GM12878 (cell line): ENCODE measurements at regions not wholly inside any gene's neighbourhood (a gene's known extent, or its start where the extent isn't known, plus 50 kb on each side); places are given as distances from the start of the nearest gene placed in this dataset.

Source experiments
- ATAC-seq: fragments of 200-7000 bp; cut with Tn5 transposase; 3 replicates; pipeline ENCODE4 v1.9.1; 2020; ENCODE audit warnings: mild to moderate bottlenecking, moderate library complexity
- BruUV-seq: library from RNA; stranded (reverse); fragments of 400-500 nt; replicated peaks from 2 replicates; lab custom pipeline; 2021; lab: Mats Ljungman, UMichigan
- CTCF ChIA-PET: fragments of 300-600 bp; sonication (Branson Sonifier 250); formaldehyde crosslinking; extraction: SDS; loops from one replicate; lab custom pipeline; 2021; ENCODE audit warnings: inconsistent platforms; lab: Yijun Ruan, JAX
- POLR2A ChIA-PET: fragments of 350-600 bp; formaldehyde crosslinking; extraction: SDS; loops from one replicate; lab custom pipeline; 2021; ENCODE audit warnings: inconsistent platforms; lab: Charles Lee
- RAD21 ChIA-PET: fragments of 300-600 bp; sonication (Branson Sonifier 250); formaldehyde crosslinking; loops from one replicate; lab custom pipeline; 2023; ENCODE audit warnings: antibody characterized with exemption; ENCODE audit not compliant: unreplicated experiment; lab: Charles Lee
- SMC1A ChIA-PET: fragments of 300-600 bp; sonication (Branson Sonifier 250); formaldehyde crosslinking; loops from one replicate; lab custom pipeline; 2023; ENCODE audit not compliant: unreplicated experiment, uncharacterized antibody; lab: Charles Lee
- DNase-seq: peaks from one replicate; pipeline ENCODE4 v3.0.0-alpha.2; 2011; ENCODE audit warnings: low read depth, low spot score
- FAIRE-seq: peaks from 3 replicates; lab custom pipeline; 2011; peaks lifted over from hg19 to GRCh38; lab: Jason Lieb, UNC
- H2AFZ ChIP-seq: 2 replicates; pipeline ENCODE4 v1.6.0; 2011; ENCODE audit warnings: low read depth, low read length, control low read depth; ENCODE audit not compliant: control insufficient read depth
- H3K27ac ChIP-seq: 2 replicates; pipeline ENCODE4 v1.5.1; 2011; ENCODE audit warnings: control low read depth; ENCODE audit not compliant: control insufficient read depth, insufficient read depth
- H3K27me3 ChIP-seq, 2 experiments: replicated peaks in 1 of 2; 2 replicates each; pipeline versions ENCODE4 v1.6.0 to v1.6.1; 2011; ENCODE audit warnings: low read length in 1 of 2; ENCODE audit not compliant: control insufficient read depth in 2 of 2, insufficient read depth in 2 of 2
- H3K36me3 ChIP-seq, 2 experiments: 2 replicates each; pipeline ENCODE4 v1.5.1; 2011; ENCODE audit warnings: low read length in 1 of 2; ENCODE audit not compliant: control insufficient read depth in 2 of 2, insufficient read depth in 2 of 2
- H3K4me1 ChIP-seq: 2 replicates; pipeline ENCODE4 v1.6.1; 2011; ENCODE audit warnings: mild to moderate bottlenecking, low read length, moderate library complexity, mixed read lengths; ENCODE audit not compliant: control insufficient read depth, insufficient read depth
- H3K4me2 ChIP-seq: 2 replicates; pipeline ENCODE4 v1.6.0; 2011; ENCODE audit warnings: control low read depth; ENCODE audit not compliant: control insufficient read depth, insufficient read depth
- H3K4me3 ChIP-seq: fragments of 200-600 bp; sonication (generic); 2 replicates; pipeline ENCODE4 v1.5.1; 2016
- H3K79me2 ChIP-seq: 2 replicates; pipeline ENCODE4 v1.6.0; 2011; ENCODE audit warnings: low read length; ENCODE audit not compliant: control insufficient read depth, insufficient read depth
- H3K9ac ChIP-seq: 2 replicates; pipeline ENCODE4 v1.8.0; 2011; ENCODE audit warnings: low read length, control low read depth, mixed read lengths; ENCODE audit not compliant: control insufficient read depth, insufficient read depth
- H3K9me3 ChIP-seq: replicated peaks from 3 replicates; pipeline ENCODE4 v1.5.1; 2011; ENCODE audit warnings: mild to moderate bottlenecking, low read length; ENCODE audit not compliant: control insufficient read depth, insufficient read depth
- H4K20me1 ChIP-seq: 2 replicates; pipeline ENCODE4 v1.6.0; 2011; ENCODE audit not compliant: control insufficient read depth, insufficient read depth
- BRCA1 ChIP-seq: IDR thresholded peaks from 2 replicates; pipeline ENCODE4 v1.6.1; 2011; ENCODE audit warnings: low read depth, low read length, improper control_type of control experiment
- HCFC1 ChIP-seq: fragments of 150-350 bp; IDR thresholded peaks from 2 replicates; pipeline ENCODE4 v1.6.1; 2014; ENCODE audit warnings: low read length
- IKZF2 ChIP-seq, 2 experiments: fragments of 450-650 bp; IDR thresholded peaks; 2 replicates each; pipeline ENCODE4 v1.6.1; 2017; ENCODE audit warnings: mild to moderate bottlenecking in 2 of 2, moderate library complexity in 2 of 2
- KDM1A ChIP-seq: fragments of 200-600 bp; sonication (generic); IDR thresholded peaks from 2 replicates; pipeline ENCODE4 v1.6.1; 2016; ENCODE audit warnings: borderline replicate concordance
- MXI1 ChIP-seq: fragments of 150-350 bp; IDR thresholded peaks from 2 replicates; pipeline ENCODE4 v1.6.1; 2011; ENCODE audit warnings: low read depth, mild to moderate bottlenecking, inconsistent platforms, low read length, improper control_type of control experiment
- NFYA ChIP-seq: IDR thresholded peaks from 2 replicates; pipeline ENCODE4 v1.6.1; 2011; ENCODE audit warnings: low read depth, mild to moderate bottlenecking, low read length, improper control_type of control experiment, borderline replicate concordance
- RELA ChIP-seq: fragments of 450-650 bp; IDR thresholded peaks from 2 replicates; pipeline ENCODE4 v1.8.0; 2014; ENCODE audit warnings: borderline replicate concordance; ENCODE audit not compliant: partially characterized antibody
- ZBED1 ChIP-seq: IDR thresholded peaks from 2 replicates; pipeline ENCODE4 v1.6.1; 2016; ENCODE audit warnings: borderline replicate concordance
- WGBS: methylation state at CpG from one replicate; pipeline ENCODE4 v1.1.6; 2016; ENCODE audit warnings: low lambda C conversion rate; ENCODE audit not compliant: insufficient replicate concordance, insufficient coverage; ENCODE audit errors: missing lambda C conversion rate; 5-methylcytosine and 5-hydroxymethylcytosine counted together
- in situ Hi-C: fragments of 300-500 bp; cut with MboI; formaldehyde crosslinking; loops from 9 replicates; pipeline ENCODE4 v1.14.3; 2018; ENCODE audit warnings: mixed read lengths
- intact Hi-C: fragments of 100-400 bp; cut with micrococcal nuclease; formaldehyde crosslinking; loops from one replicate; pipeline ENCODE4 v1.14.2; 2022; ENCODE audit not compliant: unreplicated experiment

DNA sequence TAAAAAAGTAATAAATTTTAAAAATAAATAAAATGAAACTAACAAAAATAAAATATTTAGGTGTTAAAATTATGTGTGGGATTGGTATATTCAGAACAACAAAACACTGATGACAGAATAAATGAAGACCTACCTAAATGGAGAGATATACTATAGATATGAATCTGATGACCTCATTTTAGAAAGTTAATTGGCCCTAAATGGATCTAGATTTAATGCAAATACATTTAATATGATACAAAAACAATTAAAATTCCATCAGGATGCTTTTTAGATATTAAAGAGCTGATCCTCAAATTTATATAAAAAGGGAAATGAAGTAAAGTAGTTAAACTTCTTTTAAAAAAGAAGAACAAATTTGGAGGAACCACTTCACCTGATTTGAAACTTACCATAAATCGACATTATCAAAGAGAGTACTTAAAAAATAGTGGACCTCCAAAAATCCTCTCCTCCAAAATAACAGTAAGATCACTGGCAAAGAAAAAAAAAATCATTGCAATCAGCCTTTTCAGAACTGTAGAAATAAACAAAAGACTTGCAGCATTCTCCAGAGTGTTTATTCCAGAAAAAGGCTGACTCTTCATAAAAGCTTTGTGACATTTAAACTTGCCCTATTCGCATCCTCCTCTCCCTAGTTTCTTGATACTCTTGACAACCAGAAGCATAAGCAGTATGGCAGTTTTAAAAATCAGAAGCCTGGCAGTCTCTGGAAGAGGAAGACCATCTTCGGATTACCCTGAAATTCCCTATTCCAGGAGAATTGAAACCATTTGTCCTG is 125.9 kb upstream of the AKR1E2 start:
- no peak overlapping the region for H3K27ac ChIP-seq
- H3K79me2 ChIP-seq, result no peaks in the 10 kb centered on the region
- 30% methylated on average over 3 of the region's 3 CpGs for WGBS
- H3K4me1 ChIP-seq, result no peaks in the 10 kb centered on the region
- no peaks in the 10 kb centered on the region for H3K27me3 ChIP-seq
- no peak overlapping the region for H2AFZ ChIP-seq
- in situ Hi-C loops (no loop called here), intact Hi-C loops (no loop called here)
- H3K9ac ChIP-seq, result no peak overlapping the region
- H3K4me2 ChIP-seq, result no peak overlapping the region
- no peak for FAIRE-seq
- CTCF ChIA-PET, result no interaction called here
- no TSS peak for BruUV-seq
- SMC1A ChIA-PET, result interaction anchor here (0.6 kb wide), 1 partner anchor 16 kb away, joined by 3 read pairs; no protein-coding TSS in a partner anchor
- no peak for ATAC-seq
- TF ChIP-seq IKZF2 (IDR thresholded peaks at IDR 0.05) (no peak), NFYA (no peak), KDM1A (no peak), RELA (no peak), ZBED1 (no peak), BRCA1 (no peak), MXI1 (no peak)
- no peak overlapping the region for H3K4me3 ChIP-seq
- POLR2A ChIA-PET, result no interaction called here
- H4K20me1 ChIP-seq, result no peaks in the 10 kb centered on the region
- RAD21 ChIA-PET, result no interaction called here
- no peaks in the 10 kb centered on the region for H3K9me3 ChIP-seq
- no peaks in the 10 kb centered on the region for H3K36me3 ChIP-seq
- DNase-seq, result no peak

DNA sequence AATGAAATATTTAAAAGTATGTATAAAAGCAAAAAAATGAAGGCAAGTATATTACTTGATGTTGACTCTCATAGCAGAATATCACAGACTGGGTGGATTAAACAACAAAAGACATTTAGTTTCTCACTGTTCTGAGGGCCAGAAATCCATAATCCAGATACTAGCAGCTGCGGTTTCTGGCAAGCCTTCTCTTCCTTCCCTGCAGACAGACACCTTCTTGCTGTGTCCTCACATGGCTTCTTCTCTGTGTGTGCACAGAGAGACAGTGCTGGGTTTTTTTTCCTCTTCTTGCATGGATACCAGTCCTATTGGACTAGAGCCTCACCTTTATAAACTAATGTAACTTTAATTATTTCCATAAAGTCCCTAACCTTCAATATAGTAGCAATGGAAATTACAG is 127.9 kb upstream of the AKR1E2 start:
- 0% methylated on average over 1 of the region's 1 CpG for WGBS
- no peaks in the 10 kb centered on the region for H3K79me2 ChIP-seq
- ATAC-seq (no peak), FAIRE-seq (no peak), DNase-seq (no peak)
- intact Hi-C loops (no loop called here), in situ Hi-C loops (no loop called here)
- BruUV-seq, result no TSS peak
- ChIA-PET RAD21 (no interaction called here), POLR2A (no interaction called here), SMC1A (no interaction called here), CTCF (no interaction called here)
- H3K4me3 ChIP-seq, result no peak overlapping the region
- H4K20me1 ChIP-seq, result no peaks in the 10 kb centered on the region
- H3K4me2 ChIP-seq, result no peak overlapping the region
- H3K9ac ChIP-seq, result no peak overlapping the region
- H3K27ac ChIP-seq, result no peak overlapping the region
- no peaks in the 10 kb centered on the region for H3K27me3 ChIP-seq
- H3K4me1 ChIP-seq, result no peaks in the 10 kb centered on the region
- no peaks in the 10 kb centered on the region for H3K9me3 ChIP-seq
- no peak for TF ChIP-seq HCFC1
- no peak overlapping the region for H2AFZ ChIP-seq
- no peaks in the 10 kb centered on the region for H3K36me3 ChIP-seq
